HEK293 (cell line): ENCODE measurements at regions not wholly inside any gene's neighbourhood (a gene's known extent, or its start where the extent isn't known, plus 50 kb on each side); places are given as distances from the start of the nearest gene placed in this dataset.

Experiments
- PRDM10 ChIP-seq: fragments of 450-650 bp; formaldehyde crosslinking; IDR thresholded peaks from 2 replicates; pipeline ENCODE4 v1.5.1; 2016; ENCODE audit warnings: missing biosample characterization, missing genetic modification characterization
- PRDM6 ChIP-seq: fragments of 450-650 bp; formaldehyde crosslinking; IDR thresholded peaks from 2 replicates; pipeline ENCODE4 v1.5.1; 2017; ENCODE audit warnings: missing biosample characterization, missing genetic modification characterization
- REST ChIP-seq: fragments of 450-650 bp; formaldehyde crosslinking; IDR thresholded peaks from 2 replicates; pipeline ENCODE4 v1.5.1; 2016; ENCODE audit warnings: missing biosample characterization, missing genetic modification characterization
- YY1 ChIP-seq: fragments of 450-650 bp; formaldehyde crosslinking; IDR thresholded peaks from 2 replicates; pipeline ENCODE4 v1.5.1; 2018; ENCODE audit warnings: missing biosample characterization, missing genetic modification characterization
- ZFP3 ChIP-seq: fragments of 450-650 bp; formaldehyde crosslinking; IDR thresholded peaks from 2 replicates; pipeline ENCODE4 v1.5.1; 2016; ENCODE audit warnings: low read depth, missing biosample characterization, missing genetic modification characterization
- ZNF138 ChIP-seq: fragments of 450-650 bp; formaldehyde crosslinking; IDR thresholded peaks from 2 replicates; pipeline ENCODE4 v1.5.1; 2016; ENCODE audit warnings: missing biosample characterization, missing genetic modification characterization, borderline replicate concordance
- ZNF184 ChIP-seq: fragments of 450-650 bp; IDR thresholded peaks from 2 replicates; pipeline ENCODE4 v1.5.1; 2018; ENCODE audit warnings: missing biosample characterization, mild to moderate bottlenecking, missing genetic modification characterization
- ZNF398 ChIP-seq: fragments of 450-650 bp; formaldehyde crosslinking; IDR thresholded peaks from 2 replicates; pipeline ENCODE4 v1.5.1; 2017; ENCODE audit warnings: missing biosample characterization, missing genetic modification characterization
- TF ChIP-seq, protein P1 (sequence below): fragments of 450-650 bp; formaldehyde crosslinking; IDR thresholded peaks from 2 replicates; pipeline ENCODE4 v1.5.1; 2016; ENCODE audit warnings: missing biosample characterization, missing genetic modification characterization

DNA sequence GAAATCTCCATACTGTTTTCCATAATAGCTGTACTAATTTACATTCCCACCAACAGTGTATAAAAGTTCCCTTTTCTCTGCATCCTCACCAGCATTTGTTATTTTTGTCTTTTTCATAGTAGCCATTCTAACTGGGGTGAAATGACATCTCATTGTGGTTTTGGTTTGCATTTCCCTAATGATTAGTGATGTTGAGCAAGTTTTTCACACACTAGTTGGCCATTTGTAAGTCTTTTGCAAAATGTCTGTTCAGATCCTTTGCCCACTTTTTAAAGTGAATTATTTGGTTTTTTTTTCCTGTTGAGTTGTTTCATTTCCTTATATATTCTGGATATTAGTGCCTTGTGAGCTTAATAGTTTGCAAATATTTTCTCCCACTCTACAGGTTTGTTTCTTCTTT lies 101.0 kb upstream of the NFE2L3 start:
- TF ChIP-seq ZFP3 (tag by site-specific recombination) (no peak), ZNF184 (no peak), YY1 (no peak), REST (tag by site-specific recombination) (no peak), PRDM6 (tag by site-specific recombination) (no peak), PRDM10 (tag by site-specific recombination) (no peak), ZNF398 (no peak), ZNF138 (tag by site-specific recombination) (no peak)
- TF ChIP-seq, protein P1, sequence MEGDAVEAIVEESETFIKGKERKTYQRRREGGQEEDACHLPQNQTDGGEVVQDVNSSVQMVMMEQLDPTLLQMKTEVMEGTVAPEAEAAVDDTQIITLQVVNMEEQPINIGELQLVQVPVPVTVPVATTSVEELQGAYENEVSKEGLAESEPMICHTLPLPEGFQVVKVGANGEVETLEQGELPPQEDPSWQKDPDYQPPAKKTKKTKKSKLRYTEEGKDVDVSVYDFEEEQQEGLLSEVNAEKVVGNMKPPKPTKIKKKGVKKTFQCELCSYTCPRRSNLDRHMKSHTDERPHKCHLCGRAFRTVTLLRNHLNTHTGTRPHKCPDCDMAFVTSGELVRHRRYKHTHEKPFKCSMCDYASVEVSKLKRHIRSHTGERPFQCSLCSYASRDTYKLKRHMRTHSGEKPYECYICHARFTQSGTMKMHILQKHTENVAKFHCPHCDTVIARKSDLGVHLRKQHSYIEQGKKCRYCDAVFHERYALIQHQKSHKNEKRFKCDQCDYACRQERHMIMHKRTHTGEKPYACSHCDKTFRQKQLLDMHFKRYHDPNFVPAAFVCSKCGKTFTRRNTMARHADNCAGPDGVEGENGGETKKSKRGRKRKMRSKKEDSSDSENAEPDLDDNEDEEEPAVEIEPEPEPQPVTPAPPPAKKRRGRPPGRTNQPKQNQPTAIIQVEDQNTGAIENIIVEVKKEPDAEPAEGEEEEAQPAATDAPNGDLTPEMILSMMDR (tag by site-specific recombination) = no peak
